Globus pallidus (tissue), 1 donor: ENCODE measurements at regions not wholly inside any gene's neighbourhood (a gene's known extent, or its start where the extent isn't known, plus 50 kb on each side); places are given as distances from the start of the nearest gene placed in this dataset.

Experiments used
- DNase-seq: peaks from one replicate; pipeline ENCODE4 v3.0.0-alpha.2; 2015; ENCODE audit warnings: low spot score

- DNase-seq = no peak
Measured at GRCh38 chr9:108551030-108551841, 304.6 kb downstream of the ACTL7B start.

- no peak for DNase-seq
Measured at GRCh38 chr9:108550106-108550505, 305.7 kb downstream of the ACTL7B start.

GRCh38 chr9:108549184-108549583 is 306.6 kb downstream of the ACTL7B start:
- DNase-seq = no peak

DNA sequence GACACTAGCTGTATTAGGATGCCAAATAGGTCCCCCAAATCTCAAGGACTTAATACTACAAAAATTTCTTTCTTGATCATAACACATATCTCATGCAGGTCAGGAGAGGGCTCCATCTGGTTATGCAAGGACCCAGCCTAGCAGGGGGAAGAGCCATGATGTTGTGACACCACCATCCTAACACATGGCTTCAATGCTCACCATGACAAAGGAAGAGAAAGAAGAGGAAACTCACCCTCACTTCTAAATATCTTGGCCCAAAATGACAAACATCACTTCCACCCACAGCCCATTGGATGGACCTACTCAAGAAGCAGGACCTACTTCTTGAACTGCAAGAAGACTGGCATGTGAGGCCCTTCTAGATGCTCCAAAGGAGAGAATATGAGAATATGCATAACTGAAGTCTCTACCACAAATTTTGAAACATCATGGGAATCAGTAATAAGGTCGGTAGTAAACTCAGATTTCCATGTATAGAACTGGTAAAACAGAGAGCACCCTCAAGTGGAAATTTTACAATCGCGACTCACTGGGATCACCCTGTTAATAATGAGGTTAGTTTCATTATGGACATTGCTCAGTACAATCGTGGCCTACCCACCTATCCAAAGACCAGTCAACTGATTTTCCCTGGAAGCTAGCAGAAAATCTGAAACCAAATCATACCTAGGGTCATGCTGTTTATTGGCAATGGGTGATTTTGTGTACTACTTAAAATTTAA is 308.2 kb downstream of the ACTL7B start:
- DNase-seq = no peak

- no peak for DNase-seq
Measured at GRCh38 chr9:108546215-108546614, 309.6 kb downstream of the ACTL7B start.

GRCh38 chr9:108545436-108545835 is 310.4 kb downstream of the ACTL7B start:
- no peak for DNase-seq

DNA sequence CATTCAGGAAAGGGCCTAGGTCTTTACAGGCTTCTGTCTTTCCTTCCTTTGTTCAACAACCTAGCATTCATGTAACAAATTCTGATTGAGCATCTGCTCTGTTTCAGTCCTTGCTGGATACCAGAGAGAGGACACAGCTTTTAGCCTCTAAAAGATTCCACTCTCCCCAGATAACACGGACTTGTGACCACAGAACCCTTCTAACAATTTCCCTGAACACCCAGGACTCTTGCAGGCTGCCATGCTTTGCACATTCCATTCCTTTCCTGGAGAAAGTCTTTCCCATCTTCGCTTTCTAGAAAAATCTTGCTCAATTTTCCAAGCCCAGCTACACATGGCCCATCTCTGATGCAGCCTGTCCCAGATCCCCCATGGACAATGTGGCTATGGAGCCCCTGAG is 310.9 kb downstream of the ACTL7B start:
- DNase-seq = no peak

DNA sequence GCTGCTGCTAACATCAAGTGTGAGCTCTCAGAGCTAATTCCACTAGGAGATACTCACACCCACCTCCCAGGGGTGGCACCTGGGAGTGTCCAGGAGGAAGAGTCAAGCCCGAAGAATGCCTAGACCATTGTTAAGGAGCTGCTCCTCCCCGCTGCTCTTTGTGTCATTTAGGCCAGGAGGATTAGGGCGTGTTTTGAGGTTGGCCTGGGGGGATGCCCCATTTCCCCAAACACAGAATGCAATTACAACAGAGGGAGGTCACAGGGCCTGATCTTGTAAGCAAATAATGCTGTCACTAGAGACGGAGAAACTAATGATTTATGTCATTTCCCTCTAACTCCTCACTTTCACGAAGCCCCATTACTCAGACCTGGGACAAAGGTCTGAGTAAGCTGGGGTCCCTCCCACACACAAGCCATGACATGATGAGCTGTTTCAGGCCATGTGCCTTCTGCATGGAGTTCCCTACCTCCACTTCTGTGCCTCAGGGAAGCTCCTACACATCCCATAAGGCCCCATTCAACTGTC is 312.5 kb downstream of the ACTL7B start:
- no peak for DNase-seq

- DNase-seq = no peak
Measured at GRCh38 chr9:108537756-108538155, 318.0 kb downstream of the ACTL7B start.

- no peak for DNase-seq
Measured at GRCh38 chr9:108536836-108537601, 318.8 kb downstream of the ACTL7B start.

DNA sequence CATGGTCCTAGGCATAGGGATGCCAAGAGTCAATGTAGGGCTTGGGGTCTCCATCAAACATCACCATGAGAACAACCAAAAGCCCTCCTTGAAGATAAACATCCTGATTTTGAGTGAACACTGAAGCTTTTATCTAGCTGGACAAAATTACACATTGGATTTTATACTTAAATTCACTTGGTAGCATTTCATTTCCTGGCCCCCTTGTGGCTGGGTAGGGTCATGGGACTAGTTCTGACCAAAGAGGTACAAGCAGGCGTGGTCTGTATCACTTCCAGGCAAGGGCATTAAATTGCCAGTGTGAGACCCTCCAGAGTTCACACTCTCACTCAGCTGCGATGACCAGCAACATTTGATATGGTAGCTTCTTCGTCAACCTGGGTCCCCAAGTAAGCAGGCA is 320.3 kb downstream of the ACTL7B start:
- peak; percentile 4 for DNase-seq

- no peak for DNase-seq
Measured at GRCh38 chr9:108534741-108535140, 321.0 kb downstream of the ACTL7B start.

GRCh38 chr9:108530141-108530540 is 325.6 kb downstream of the ACTL7B start:
- DNase-seq = no peak

DNA sequence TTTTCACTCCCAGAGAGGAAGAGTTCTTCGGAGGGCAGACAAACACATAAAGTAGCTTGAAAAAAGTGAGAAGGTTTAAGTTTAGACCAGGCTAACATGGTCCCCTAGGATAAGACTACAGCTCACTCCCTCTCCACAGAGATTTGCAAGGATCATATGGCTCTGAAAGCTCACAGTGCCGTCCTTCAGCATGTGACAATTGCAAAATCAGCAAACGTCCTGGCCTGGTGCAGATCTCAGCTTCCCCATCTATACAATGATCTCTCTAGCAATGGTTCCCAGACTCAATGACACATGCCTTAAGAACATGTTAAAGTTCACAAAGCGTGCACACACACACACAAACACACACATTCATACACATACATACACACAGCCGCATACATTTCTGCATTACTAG is 327.6 kb downstream of the ACTL7B start:
- DNase-seq = no peak

GRCh38 chr9:108526518-108526917 is 329.3 kb downstream of the ACTL7B start:
- no peak for DNase-seq

DNA sequence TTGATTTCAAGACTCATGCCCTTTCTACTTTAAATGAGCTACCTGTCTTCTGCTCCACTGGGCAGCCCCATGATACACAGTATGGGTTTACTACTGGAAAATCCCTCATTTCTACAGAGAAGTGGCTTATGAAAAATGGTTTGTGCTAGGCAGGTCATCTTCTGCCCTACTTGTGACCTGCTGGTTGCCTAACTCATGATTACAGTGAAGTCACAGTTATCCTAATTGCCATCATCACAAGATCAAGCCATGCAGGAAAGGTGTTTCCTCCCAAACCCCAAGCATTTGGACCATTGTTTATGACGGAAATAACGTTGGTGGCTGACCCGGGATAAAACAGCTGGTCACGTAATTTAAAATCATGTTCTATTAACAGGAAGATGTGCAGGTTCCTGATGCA is 330.6 kb downstream of the ACTL7B start:
- DNase-seq = no peak

- DNase-seq = no peak
Measured at GRCh38 chr9:108521063-108521590, 334.7 kb downstream of the ACTL7B start.

DNA sequence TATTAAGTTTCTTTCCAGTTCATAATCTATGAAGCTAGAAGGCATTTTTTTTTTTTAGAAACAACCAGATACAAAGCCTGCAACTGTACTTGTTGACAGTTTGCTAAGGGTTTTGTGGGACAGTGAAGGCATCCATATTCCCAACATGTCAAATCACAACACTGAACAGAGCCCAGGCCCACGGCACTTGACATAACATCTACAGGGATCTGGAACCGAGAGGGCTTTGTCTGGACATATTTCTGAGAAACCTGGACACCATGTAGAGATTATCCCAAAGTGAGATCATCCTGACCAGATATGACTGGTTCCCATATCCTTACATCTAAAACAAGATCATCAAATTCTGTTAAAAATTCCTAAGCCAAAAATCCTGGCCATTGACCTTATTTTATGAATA is 336.3 kb downstream of the ACTL7B start:
- no peak for DNase-seq

DNA sequence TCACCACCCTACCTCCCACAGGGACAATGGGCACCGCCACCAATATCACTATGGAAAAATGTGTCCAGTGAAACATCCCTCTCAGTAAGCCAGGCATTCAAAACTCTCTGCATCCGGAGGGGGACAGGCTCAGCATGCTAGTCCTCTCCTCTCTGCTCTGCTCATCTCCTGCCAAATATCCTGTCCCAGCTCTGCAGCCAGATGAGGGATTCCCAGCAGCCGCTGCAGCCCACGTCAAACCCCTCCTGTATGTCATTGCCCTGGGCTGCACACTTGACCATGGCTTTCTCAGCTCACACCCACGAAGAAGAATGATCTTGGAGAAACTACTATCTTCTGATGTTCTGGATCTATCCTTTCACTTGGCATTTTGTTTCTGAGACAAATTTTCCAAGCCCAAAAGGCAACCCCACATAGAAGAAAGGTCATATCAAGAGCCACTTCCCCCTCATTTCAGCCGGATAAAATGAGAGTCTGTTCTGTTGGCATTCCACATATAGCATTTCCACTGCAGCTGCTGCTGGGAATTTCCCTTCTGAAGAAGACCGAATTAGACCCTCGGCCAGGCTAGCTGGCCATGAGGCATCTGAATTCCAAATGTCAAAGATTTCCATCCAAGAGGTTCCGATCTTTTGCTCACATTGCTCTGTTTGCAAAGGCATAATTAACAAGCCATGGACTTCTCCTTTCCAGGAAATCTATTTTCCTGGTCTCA is 338.0 kb downstream of the ACTL7B start:
- DNase-seq = no peak

GRCh38 chr9:108516391-108516790 is 339.4 kb downstream of the ACTL7B start:
- DNase-seq = no peak

DNA sequence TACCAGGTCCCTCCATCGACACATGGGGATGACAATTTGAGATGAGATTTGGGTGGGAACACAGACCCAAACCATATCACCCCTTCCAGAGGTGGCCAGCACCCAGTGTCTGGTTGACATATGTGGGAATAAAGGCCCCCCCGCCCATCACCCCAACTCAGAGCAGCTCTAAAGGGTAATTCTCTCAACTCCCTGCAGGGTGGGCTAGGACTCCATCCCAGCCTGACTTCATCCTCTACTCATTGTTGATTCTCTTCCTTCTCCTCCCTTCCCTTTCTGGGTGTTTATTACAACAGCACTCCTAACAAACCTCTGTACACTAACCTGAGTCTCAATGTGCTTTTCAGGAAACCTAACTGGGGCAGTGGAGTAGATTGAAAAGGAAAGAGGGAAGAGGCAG is 339.9 kb downstream of the ACTL7B start:
- no peak for DNase-seq
